ENCODE measurements at regions not wholly inside any gene's neighbourhood (a gene's known extent, or its start where the extent isn't known, plus 50 kb on each side); places are given as distances from the start of the nearest gene placed in this dataset.

DNA sequence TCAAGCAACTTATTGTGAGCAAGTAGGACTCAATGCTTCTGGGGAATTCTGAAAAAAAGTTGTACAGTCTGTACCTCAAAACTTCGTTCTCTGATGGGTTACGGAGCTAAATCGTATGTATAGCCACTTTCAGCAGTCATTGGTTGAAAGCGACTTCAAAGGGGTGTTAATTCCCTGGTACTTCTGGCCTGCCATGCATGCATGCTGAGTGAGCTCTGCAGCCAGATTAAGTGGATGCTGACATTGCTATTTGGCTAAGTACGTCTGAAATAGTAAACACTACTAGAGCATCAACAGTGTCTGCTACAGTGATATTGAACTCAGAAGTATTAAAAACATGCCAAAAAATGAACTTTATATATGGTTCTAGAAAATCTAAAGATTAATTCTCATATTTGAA is 1183.1 kb upstream of the PCDH20 start:
- TF ChIP-seq, protein P1, sequence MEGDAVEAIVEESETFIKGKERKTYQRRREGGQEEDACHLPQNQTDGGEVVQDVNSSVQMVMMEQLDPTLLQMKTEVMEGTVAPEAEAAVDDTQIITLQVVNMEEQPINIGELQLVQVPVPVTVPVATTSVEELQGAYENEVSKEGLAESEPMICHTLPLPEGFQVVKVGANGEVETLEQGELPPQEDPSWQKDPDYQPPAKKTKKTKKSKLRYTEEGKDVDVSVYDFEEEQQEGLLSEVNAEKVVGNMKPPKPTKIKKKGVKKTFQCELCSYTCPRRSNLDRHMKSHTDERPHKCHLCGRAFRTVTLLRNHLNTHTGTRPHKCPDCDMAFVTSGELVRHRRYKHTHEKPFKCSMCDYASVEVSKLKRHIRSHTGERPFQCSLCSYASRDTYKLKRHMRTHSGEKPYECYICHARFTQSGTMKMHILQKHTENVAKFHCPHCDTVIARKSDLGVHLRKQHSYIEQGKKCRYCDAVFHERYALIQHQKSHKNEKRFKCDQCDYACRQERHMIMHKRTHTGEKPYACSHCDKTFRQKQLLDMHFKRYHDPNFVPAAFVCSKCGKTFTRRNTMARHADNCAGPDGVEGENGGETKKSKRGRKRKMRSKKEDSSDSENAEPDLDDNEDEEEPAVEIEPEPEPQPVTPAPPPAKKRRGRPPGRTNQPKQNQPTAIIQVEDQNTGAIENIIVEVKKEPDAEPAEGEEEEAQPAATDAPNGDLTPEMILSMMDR (IDR thresholded peaks at IDR 0.05), result no peak
- no peak for TF ChIP-seq POLR2A (IDR thresholded peaks at IDR 0.05)
